ENCODE measurements at regions not wholly inside any gene's neighbourhood (a gene's known extent, or its start where the extent isn't known, plus 50 kb on each side); places are given as distances from the start of the nearest gene placed in this dataset.

- intact Hi-C loops (cut with micrococcal nuclease) (no loop called here), dilution Hi-C loops (cut with HindIII; ENCODE audit: low sequenced_read_pairs, unreplicated experiment) (no loop called here), in situ Hi-C loops (cut with MboI; ENCODE audit: low sequenced_read_pairs) (no loop called here)
- no peaks in the 10 kb centered on the region for H3K36me3 ChIP-seq (ENCODE audit: control insufficient read depth, insufficient read depth, low read length)
- no peaks in the 10 kb centered on the region; the same call in 1 of the 2 replicates for H3K9me3 ChIP-seq (ENCODE audit: control insufficient read depth, insufficient read depth, low read length)
- H4K20me1 ChIP-seq (ENCODE audit: insufficient read depth, low read length), result no peaks in the 10 kb centered on the region
- no CpG with 5 or more reads among the region's 1 CpG for WGBS, 2 experiments (ENCODE audit: extremely low coverage in 2 of 2, insufficient read length in 1 of 2)
- H3K4me2 ChIP-seq (ENCODE audit: low read depth, low read length), result no peak overlapping the region
- no peak overlapping the region for H4K5ac ChIP-seq (ENCODE audit: low read depth, low read length)
- no peak overlapping the region for H2AFZ ChIP-seq (replicated peaks; ENCODE audit: low read length, poor library complexity)
- ATAC-seq (ENCODE audit: low read depth) (no peak), DNase-seq (no peak)
- no peak overlapping the region for H3K9ac ChIP-seq (ENCODE audit: low read depth, low read length)
- POLR2A ChIA-PET (ENCODE audit: unreplicated experiment), result no interaction called here
- no peak overlapping the region for H3K4me3 ChIP-seq (ENCODE audit: insufficient read depth, low read depth, low read length)
- no peaks in the 10 kb centered on the region for H3K79me1 ChIP-seq (ENCODE audit: low read depth in 1 of 2, low read length in 2 of 2)
- no peaks in the 10 kb centered on the region for H3K9me1 ChIP-seq (ENCODE audit: insufficient read depth, low read length)
- H3K4ac ChIP-seq (ENCODE audit: low read depth, low read length), result no peak overlapping the region
- CTCF ChIA-PET, result no interaction called here
- no peak overlapping the region for H2BK20ac ChIP-seq (ENCODE audit: low read depth, low read length)
- no peak overlapping the region for H2AK9ac ChIP-seq (replicated peaks; ENCODE audit: low read depth, low read length, poor library complexity)
- no peak overlapping the region for H2BK5ac ChIP-seq (ENCODE audit: low read depth, low read length, poor library complexity, severe bottlenecking)
- no peak overlapping the region for H4K91ac ChIP-seq (ENCODE audit: insufficient read depth, low read depth, low read length)
- H3K14ac ChIP-seq (replicated peaks; ENCODE audit: low read depth, low read length), result no peak overlapping the region
- no peaks in the 10 kb centered on the region for H3K4me1 ChIP-seq (ENCODE audit: control insufficient read depth, insufficient read depth, low read length)
- no peak overlapping the region for H3K56ac ChIP-seq (ENCODE audit: extremely low read depth, insufficient read depth, low read length)
- no TSS peak for BruUV-seq (replicated peaks)
- no peak overlapping the region for H4K8ac ChIP-seq (ENCODE audit: low read depth in 2 of 2, low read length in 2 of 2)
- no peak overlapping the region for H3K18ac ChIP-seq (ENCODE audit: low read depth, low read length)
- H2BK15ac ChIP-seq (ENCODE audit: low read depth, low read length), result no peak overlapping the region
- no peak overlapping the region for H3K27ac ChIP-seq (ENCODE audit: insufficient read depth, low read length)
- no peak overlapping the region for H2BK120ac ChIP-seq (ENCODE audit: low read depth, low read length)
- H2AK5ac ChIP-seq (ENCODE audit: low read depth, low read length), result no peak overlapping the region
- H3K27me3 ChIP-seq (ENCODE audit: control insufficient read depth, insufficient read depth, low read length), result no peaks in the 10 kb centered on the region
- H3K23ac ChIP-seq (ENCODE audit: low read depth, low read length), result no peak overlapping the region
- TF ChIP-seq RCOR1 (IDR thresholded peaks at IDR 0.05; ENCODE audit: insufficient replicate concordance, low read length) (no peak), POLR2A (IDR thresholded peaks at IDR 0.05; ENCODE audit: low read depth, low read length) (no peak), CHD1 (IDR thresholded peaks at IDR 0.05; ENCODE audit: low read depth, low read length) (no peak), RAD21 (IDR thresholded peaks at IDR 0.05; ENCODE audit: low read length) (no peak), USF2 (IDR thresholded peaks at IDR 0.05; ENCODE audit: low read depth, low read length) (no peak), RFX5 (IDR thresholded peaks at IDR 0.05; ENCODE audit: low read depth, low read length) (no peak), MAFK (IDR thresholded peaks at IDR 0.05; ENCODE audit: low read depth, low read length) (no peak), BHLHE40 (IDR thresholded peaks at IDR 0.05; ENCODE audit: low read depth, low read length) (no peak)
These were observed 459.9 kb downstream of the ADGRL2 start for GRCh38 chr1:82260666-82261065.
